ENCODE measurements at regions not wholly inside any gene's neighbourhood (a gene's known extent, or its start where the extent isn't known, plus 50 kb on each side); places are given as distances from the start of the nearest gene placed in this dataset.

GRCh38 chr12:92459850-92460249 lies 242.9 kb upstream of the PLEKHG7 start:
- no peak for ATAC-seq
- Histone ChIP-seq H3K27me3 (no peaks in the 10 kb centered on the region), H3K36me3 (no peaks in the 10 kb centered on the region), H3K4me3 (no peak overlapping the region), H3K27ac (no peak overlapping the region), H3K9me3 (no peaks in the 10 kb centered on the region), H3K4me1 (no peaks in the 10 kb centered on the region)
- intact Hi-C loops (cut with DNase I), result no loop called here
- DNase-seq, result no peak
- no peak for TF ChIP-seq CTCF (IDR thresholded peaks at IDR 0.05)
- no peak for TF ChIP-seq POLR2A (IDR thresholded peaks at IDR 0.05)

- intact Hi-C loops (cut with DNase I), result no loop called here
- no peaks in the 10 kb centered on the region for H3K36me3 ChIP-seq
- WGBS (ENCODE audit: insufficient coverage, low coverage, low lambda C conversion rate, missing lambda C conversion rate), result 93% methylated on average over 3 of the region's 4 CpGs
- no peak overlapping the region for H3K27ac ChIP-seq
- no peak overlapping the region for H3K4me3 ChIP-seq
- no peaks in the 10 kb centered on the region for H3K27me3 ChIP-seq
- H3K4me1 ChIP-seq, result no peaks in the 10 kb centered on the region
- no peak for DNase-seq
- no peak for ATAC-seq
- H3K9me3 ChIP-seq, result no peaks in the 10 kb centered on the region
- TF ChIP-seq CTCF (IDR thresholded peaks at IDR 0.05) (no peak), POLR2A (IDR thresholded peaks at IDR 0.05) (no peak)
Observed at GRCh38 chr12:92458996-92459395, 243.8 kb upstream of the PLEKHG7 start.

- no peak for TF ChIP-seq CTCF (IDR thresholded peaks at IDR 0.05)
- TF ChIP-seq POLR2A (IDR thresholded peaks at IDR 0.05), result no peak
- no peaks in the 10 kb centered on the region for H3K9me3 ChIP-seq
- H3K27me3 ChIP-seq, result no peaks in the 10 kb centered on the region
- H3K36me3 ChIP-seq, result no peaks in the 10 kb centered on the region
- H3K27ac ChIP-seq, result no peak overlapping the region
- WGBS (ENCODE audit: insufficient coverage, low coverage, low lambda C conversion rate, missing lambda C conversion rate), result 48% methylated on average over 4 of the region's 4 CpGs
- no peaks in the 10 kb centered on the region for H3K4me1 ChIP-seq
- H3K4me3 ChIP-seq, result no peak overlapping the region
- intact Hi-C loops (cut with DNase I), result no loop called here
- no peak for DNase-seq
- peak in 1 of 4 donors; percentile 20 for ATAC-seq
Observed at GRCh38 chr12:92457458-92458180, 245.2 kb upstream of the PLEKHG7 start.

GRCh38 chr12:92452763-92453162 lies 250.0 kb upstream of the PLEKHG7 start:
- Histone ChIP-seq H3K27me3 (no peaks in the 10 kb centered on the region), H3K9me3 (no peaks in the 10 kb centered on the region), H3K4me3 (no peak overlapping the region), H3K4me1 (no peaks in the 10 kb centered on the region), H3K27ac (no peak overlapping the region), H3K36me3 (no peaks in the 10 kb centered on the region)
- intact Hi-C loops (cut with DNase I), result no loop called here
- DNase-seq, result no peak
- TF ChIP-seq POLR2A (IDR thresholded peaks at IDR 0.05), result no peak
- TF ChIP-seq CTCF (IDR thresholded peaks at IDR 0.05), result no peak
- ATAC-seq, result no peak

- ATAC-seq, result no peak
- Histone ChIP-seq H3K36me3 (no peaks in the 10 kb centered on the region), H3K9me3 (no peaks in the 10 kb centered on the region), H3K27me3 (no peaks in the 10 kb centered on the region), H3K27ac (peak overlapping the region in 1 of 3 donors; percentile 12), H3K4me1 (no peaks in the 10 kb centered on the region), H3K4me3 (no peak overlapping the region)
- WGBS (ENCODE audit: insufficient coverage, low coverage, low lambda C conversion rate, missing lambda C conversion rate), result 86% methylated on average over 1 of the region's 1 CpG
- no peak for DNase-seq
- no peak for TF ChIP-seq CTCF (IDR thresholded peaks at IDR 0.05)
- TF ChIP-seq POLR2A (IDR thresholded peaks at IDR 0.05), result no peak
- intact Hi-C loops (cut with DNase I), result no loop called here
Observed at GRCh38 chr12:92446083-92446460, 256.7 kb upstream of the PLEKHG7 start.
